Activated T-cell treated with anti-CD3 and anti-CD28 coated beads, Interleukin-2, amount 50 U/mL, for 72 hours (primary cell): ENCODE measurements at regions not wholly inside any gene's neighbourhood (a gene's known extent, or its start where the extent isn't known, plus 50 kb on each side); places are given as distances from the start of the nearest gene placed in this dataset.
A peak's percentile ranks its signal among the peaks of the same experiment; 100 is the strongest.

Experiments
- ATAC-seq, 2 donors: fragments of 150-1000 bp; cut with Tn5 transposase; replicated peaks in 1 of 2; 2 replicates each; pipeline ENCODE4 v1.10.0; 2021; ENCODE audit warnings: moderate library complexity in 2 of 2, mild to moderate bottlenecking in 1 of 2
- DNase-seq, 2 donors: peaks; one replicate each; pipeline ENCODE4 v3.0.0; 2021 to 2022; ENCODE audit warnings: mixed read lengths in 1 of 2
- H3K27ac Mint-ChIP-seq: one replicate; pipeline ENCODE4 v1.8.0; 2022; ENCODE audit warnings: mild to moderate bottlenecking, moderate library complexity, mixed read lengths
- H3K27me3 Mint-ChIP-seq: one replicate; pipeline ENCODE4 v1.8.0; 2022; ENCODE audit warnings: low read depth, mixed read lengths
- H3K36me3 Mint-ChIP-seq, 2 donors: one replicate each; pipeline ENCODE4 v1.8.0; 2022; ENCODE audit warnings: mixed read lengths in 2 of 2, mild to moderate bottlenecking in 1 of 2; ENCODE audit not compliant: insufficient read depth in 2 of 2
- H3K4me1 Mint-ChIP-seq: one replicate; pipeline ENCODE4 v1.8.0; 2022; ENCODE audit warnings: low read depth, mixed read lengths
- H3K4me3 Mint-ChIP-seq, 2 donors: one replicate each; pipeline ENCODE4 v1.8.0; 2022; ENCODE audit warnings: mild to moderate bottlenecking in 2 of 2, mixed read lengths in 2 of 2, moderate library complexity in 2 of 2
- H3K9me3 Mint-ChIP-seq, 2 donors: one replicate each; pipeline ENCODE4 v1.8.0; 2022; ENCODE audit warnings: mixed read lengths in 2 of 2

GRCh38 chr1:41999884-42000283, 81.2 kb upstream of the HIVEP3 start:
- Mint-ChIP-seq H3K9me3 (no peaks in the 10 kb centered on the region), H3K27me3 (no peaks in the 10 kb centered on the region), H3K4me3 (no peak overlapping the region), H3K27ac (no peak overlapping the region), H3K4me1 (peaks cover 10% of the 10 kb centered on the region), H3K36me3 (peaks cover 0 to 1% of the 10 kb centered on the region in 2 donors)
- no peak for ATAC-seq
- DNase-seq, result no peak

GRCh38 chr1:41998250-41998649, 79.5 kb upstream of the HIVEP3 start:
- ATAC-seq, result no peak
- no peak overlapping the region for H3K27ac Mint-ChIP-seq
- peaks cover 4 to 10% of the 10 kb centered on the region in 2 donors for H3K36me3 Mint-ChIP-seq
- no peak overlapping the region for H3K4me3 Mint-ChIP-seq
- H3K27me3 Mint-ChIP-seq, result no peaks in the 10 kb centered on the region
- peaks cover 6% of the 10 kb centered on the region in 2 donors for H3K9me3 Mint-ChIP-seq
- peaks cover 16% of the 10 kb centered on the region for H3K4me1 Mint-ChIP-seq
- DNase-seq, result no peak

GRCh38 chr1:41997153-41997552, 78.4 kb upstream of the HIVEP3 start:
- peaks cover 4 to 10% of the 10 kb centered on the region in 2 donors for H3K36me3 Mint-ChIP-seq
- peaks cover 6% of the 10 kb centered on the region in 2 donors for H3K9me3 Mint-ChIP-seq
- DNase-seq (no peak), ATAC-seq (no peak)
- peaks cover 13% of the 10 kb centered on the region for H3K4me1 Mint-ChIP-seq
- no peak overlapping the region for H3K4me3 Mint-ChIP-seq
- no peak overlapping the region for H3K27ac Mint-ChIP-seq
- no peaks in the 10 kb centered on the region for H3K27me3 Mint-ChIP-seq

- H3K36me3 Mint-ChIP-seq, result peaks cover 4 to 10% of the 10 kb centered on the region in 2 donors
Observed at GRCh38 chr1:41995441-41996130, 76.9 kb upstream of the HIVEP3 start.

GRCh38 chr1:41994195-41994894, 75.6 kb upstream of the HIVEP3 start:
- H3K27ac Mint-ChIP-seq, result peak overlapping the region; percentile 74
- peaks cover 11% of the 10 kb centered on the region for H3K4me1 Mint-ChIP-seq
- H3K27me3 Mint-ChIP-seq, result no peaks in the 10 kb centered on the region
- H3K36me3 Mint-ChIP-seq, result peaks cover 6 to 12% of the 10 kb centered on the region in 2 donors
- DNase-seq (no peak), ATAC-seq (no peak)
- no peak overlapping the region for H3K4me3 Mint-ChIP-seq
- H3K9me3 Mint-ChIP-seq, result peaks cover 6 to 7% of the 10 kb centered on the region in 2 donors

More at GRCh38 chr1:41995441-41996130, 76.9 kb upstream of the HIVEP3 start:
- H3K4me1 Mint-ChIP-seq, result peaks cover 11% of the 10 kb centered on the region
- H3K9me3 Mint-ChIP-seq, result peaks cover 6% of the 10 kb centered on the region in 2 donors
- no peak for DNase-seq
- no peak overlapping the region for H3K4me3 Mint-ChIP-seq
- peak overlapping the region; percentile 74 for H3K27ac Mint-ChIP-seq
- H3K27me3 Mint-ChIP-seq, result no peaks in the 10 kb centered on the region
- ATAC-seq, result no peak

- Mint-ChIP-seq H3K9me3 (peaks cover 2 to 6% of the 10 kb centered on the region in 2 donors), H3K4me3 (no peak overlapping the region), H3K4me1 (peaks cover 33% of the 10 kb centered on the region), H3K27ac (no peak overlapping the region), H3K27me3 (no peaks in the 10 kb centered on the region), H3K36me3 (no peaks in the 10 kb centered on the region)
- ATAC-seq (no peak), DNase-seq (no peak)
Observed at GRCh38 chr1:41983451-41983850, 64.7 kb upstream of the HIVEP3 start.

GRCh38 chr1:41981796-41982195, 63.1 kb upstream of the HIVEP3 start:
- Mint-ChIP-seq H3K27me3 (no peaks in the 10 kb centered on the region), H3K9me3 (no peaks in the 10 kb centered on the region), H3K36me3 (no peaks in the 10 kb centered on the region), H3K27ac (peak overlapping the region; percentile 11), H3K4me1 (peaks cover 36% of the 10 kb centered on the region), H3K4me3 (no peak overlapping the region)
- DNase-seq (no peak), ATAC-seq (no peak)

- Mint-ChIP-seq H3K4me3 (peak overlapping the region; percentile 21 to 45), H3K27me3 (no peaks in the 10 kb centered on the region), H3K27ac (peak overlapping the region; percentile 11), H3K4me1 (peaks cover 38% of the 10 kb centered on the region), H3K36me3 (no peaks in the 10 kb centered on the region), H3K9me3 (no peaks in the 10 kb centered on the region)
- ATAC-seq (peak; percentile 58 to 63), DNase-seq (peak in 1 of 2 donors; percentile 7)
Observed at GRCh38 chr1:41980827-41981653, 62.3 kb upstream of the HIVEP3 start.

GRCh38 chr1:41978986-41979385, 60.3 kb upstream of the HIVEP3 start:
- H3K36me3 Mint-ChIP-seq, result no peaks in the 10 kb centered on the region
- no peak overlapping the region for H3K4me3 Mint-ChIP-seq
- peaks cover 38% of the 10 kb centered on the region for H3K4me1 Mint-ChIP-seq
- DNase-seq (no peak), ATAC-seq (no peak)
- H3K9me3 Mint-ChIP-seq, result no peaks in the 10 kb centered on the region
- H3K27ac Mint-ChIP-seq, result no peak overlapping the region
- H3K27me3 Mint-ChIP-seq, result no peaks in the 10 kb centered on the region

GRCh38 chr1:41977326-41977725, 58.6 kb upstream of the HIVEP3 start:
- Mint-ChIP-seq H3K4me1 (peaks cover 34% of the 10 kb centered on the region), H3K9me3 (no peaks in the 10 kb centered on the region), H3K4me3 (no peak overlapping the region), H3K36me3 (no peaks in the 10 kb centered on the region), H3K27me3 (no peaks in the 10 kb centered on the region), H3K27ac (no peak overlapping the region)
- DNase-seq (no peak), ATAC-seq (no peak)

GRCh38 chr1:41976671-41977070, 57.9 kb upstream of the HIVEP3 start:
- DNase-seq (no peak), ATAC-seq (no peak)
- Mint-ChIP-seq H3K27me3 (no peaks in the 10 kb centered on the region), H3K9me3 (no peaks in the 10 kb centered on the region), H3K4me1 (peaks cover 30% of the 10 kb centered on the region), H3K27ac (no peak overlapping the region), H3K36me3 (no peaks in the 10 kb centered on the region), H3K4me3 (no peak overlapping the region)

GRCh38 chr1:41975850-41976569, 57.3 kb upstream of the HIVEP3 start:
- DNase-seq (no peak), ATAC-seq (no peak)
- Mint-ChIP-seq H3K4me1 (peaks cover 23% of the 10 kb centered on the region), H3K27me3 (no peaks in the 10 kb centered on the region), H3K36me3 (no peaks in the 10 kb centered on the region), H3K4me3 (no peak overlapping the region), H3K27ac (no peak overlapping the region), H3K9me3 (no peaks in the 10 kb centered on the region)
